GM18858 (cell line): ENCODE measurements at regions not wholly inside any gene's neighbourhood (a gene's known extent, or its start where the extent isn't known, plus 50 kb on each side); places are given as distances from the start of the nearest gene placed in this dataset.

Experiments used
- ATAC-seq: cut with Tn5 transposase; IDR thresholded peaks from one replicate; pipeline ENCODE4 v1.9.1; 2021; ENCODE audit not compliant: unreplicated experiment

GRCh38 chr18:59760212-59760611, 63.0 kb upstream of the CCBE1 start:
- ATAC-seq, result no peak

- no peak for ATAC-seq
These were observed 61.6 kb upstream of the CCBE1 start for GRCh38 chr18:59758837-59759236.

GRCh38 chr18:59758106-59758505, 60.9 kb upstream of the CCBE1 start:
- no peak for ATAC-seq

GRCh38 chr18:59752666-59753065, 55.4 kb upstream of the CCBE1 start:
- ATAC-seq, result no peak

GRCh38 chr18:59751186-59751585, 54.0 kb upstream of the CCBE1 start:
- ATAC-seq, result no peak

- no peak for ATAC-seq
These were observed 51.6 kb upstream of the CCBE1 start for GRCh38 chr18:59748628-59749360.
